ENCODE measurements at regions not wholly inside any gene's neighbourhood (a gene's known extent, or its start where the extent isn't known, plus 50 kb on each side); places are given as distances from the start of the nearest gene placed in this dataset.

DNA sequence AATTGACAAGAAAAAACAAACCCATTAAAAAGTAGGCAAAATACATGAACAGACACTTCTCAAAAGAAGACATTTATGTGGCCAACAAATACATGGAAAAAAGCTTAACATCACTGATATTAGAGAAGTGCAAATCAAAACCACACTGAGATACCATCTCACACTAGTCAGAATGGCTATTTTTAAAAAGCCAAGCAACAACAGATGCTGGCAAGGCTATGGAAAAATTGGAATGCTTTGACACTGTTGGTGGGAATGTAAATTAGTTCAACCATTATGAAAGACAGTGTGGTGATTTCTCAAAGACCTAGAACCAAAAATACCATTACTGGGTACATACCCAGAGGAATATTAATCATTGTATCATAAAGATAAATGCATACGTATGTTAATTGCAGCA, 641.1 kb upstream of the B3GALT2 start:
- H3K4me3 ChIP-seq, result no peak overlapping the region
- H3K27ac ChIP-seq, result no peak overlapping the region
- no peak for TF ChIP-seq CTCF (IDR thresholded peaks at IDR 0.05)
- no peak for DNase-seq (ENCODE audit: low spot score)

DNA sequence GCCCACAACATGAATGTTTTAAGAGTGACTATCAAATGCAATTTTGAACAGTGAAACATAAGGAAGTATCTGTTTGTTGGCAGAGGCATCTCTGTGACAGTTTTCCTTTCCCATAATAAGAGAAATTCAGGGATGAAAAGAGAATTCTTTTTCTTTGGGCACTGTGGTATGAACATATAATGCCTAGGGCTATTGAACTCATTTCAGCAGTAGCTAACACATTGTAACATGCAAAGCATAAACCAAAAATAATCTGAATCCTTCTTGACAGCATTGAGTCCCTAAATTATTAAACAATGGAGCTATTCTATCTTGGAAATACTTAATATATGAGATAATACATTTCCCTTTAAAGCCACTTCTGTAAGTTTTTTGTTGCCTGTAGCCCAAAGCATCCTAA, 633.0 kb upstream of the B3GALT2 start:
- Histone ChIP-seq H3K4me3 (no peak overlapping the region), H3K27ac (no peak overlapping the region)
- TF ChIP-seq CTCF (IDR thresholded peaks at IDR 0.05), result no peak
- DNase-seq (ENCODE audit: low spot score), result no peak

DNA sequence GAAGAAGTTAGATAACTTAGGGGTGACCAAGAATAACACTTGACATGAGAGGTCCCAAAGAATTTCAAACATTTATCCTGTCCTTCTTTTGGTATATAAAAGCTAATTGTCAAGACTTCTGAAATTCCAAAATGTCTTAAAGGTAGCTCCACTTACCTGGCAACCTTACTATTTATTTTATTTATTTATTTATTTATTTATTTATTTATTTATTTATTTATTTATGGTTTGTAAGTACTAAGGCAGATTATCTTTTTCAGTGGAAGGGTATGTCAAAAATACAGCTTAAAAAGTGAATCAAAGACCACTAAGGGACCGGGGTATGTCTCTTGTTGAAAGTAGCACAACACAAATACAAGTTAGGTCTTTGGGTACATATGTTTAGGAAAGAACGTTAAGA, 620.8 kb upstream of the B3GALT2 start:
- no peak for DNase-seq (ENCODE audit: low spot score)
- H3K27ac ChIP-seq, result no peak overlapping the region
- TF ChIP-seq CTCF (IDR thresholded peaks at IDR 0.05), result no peak
- no peak overlapping the region for H3K4me3 ChIP-seq

- Histone ChIP-seq H3K27ac (no peak overlapping the region), H3K4me3 (no peak overlapping the region)
- no peak for DNase-seq (ENCODE audit: low spot score)
- TF ChIP-seq CTCF (IDR thresholded peaks at IDR 0.05), result no peak
These were observed 620.0 kb upstream of the B3GALT2 start for GRCh38 chr1:193806079-193807048.

DNA sequence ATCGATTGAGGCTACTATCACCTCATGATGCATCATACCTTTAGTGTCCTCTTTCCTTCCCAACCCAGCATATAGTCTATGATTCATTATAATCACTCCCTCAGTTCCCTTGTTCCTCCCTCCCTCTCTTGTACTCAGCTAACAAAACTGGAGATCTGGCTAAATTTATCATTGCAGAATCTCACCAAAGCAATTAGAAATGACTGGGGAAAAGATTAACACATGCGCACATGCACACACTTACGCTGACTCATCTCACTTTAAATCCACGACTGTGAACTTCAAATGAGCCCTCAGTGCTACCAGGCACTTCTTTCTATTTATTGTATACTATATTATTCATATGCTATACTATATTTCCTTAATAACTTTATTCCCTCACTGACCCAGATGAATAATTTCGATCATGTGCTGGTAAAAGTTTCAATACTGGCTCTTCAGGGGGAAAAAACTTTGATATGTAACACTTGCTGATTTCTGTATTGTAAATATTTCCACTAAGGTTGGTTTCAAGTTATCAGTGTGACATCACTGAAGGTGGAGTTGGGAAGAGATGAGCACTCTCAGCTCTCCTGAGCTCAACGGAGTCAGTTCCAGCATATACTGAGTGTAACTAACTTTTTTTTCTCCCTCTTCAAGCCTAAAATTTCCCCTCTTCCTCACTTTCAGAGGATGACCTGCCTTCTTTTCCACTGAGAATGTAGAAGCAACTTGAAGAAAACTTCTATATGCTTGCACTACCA, 613.7 kb upstream of the B3GALT2 start:
- H3K4me3 ChIP-seq, result no peak overlapping the region
- no peak for TF ChIP-seq CTCF (IDR thresholded peaks at IDR 0.05)
- DNase-seq (ENCODE audit: low spot score), result no peak
- H3K27ac ChIP-seq, result no peak overlapping the region

DNA sequence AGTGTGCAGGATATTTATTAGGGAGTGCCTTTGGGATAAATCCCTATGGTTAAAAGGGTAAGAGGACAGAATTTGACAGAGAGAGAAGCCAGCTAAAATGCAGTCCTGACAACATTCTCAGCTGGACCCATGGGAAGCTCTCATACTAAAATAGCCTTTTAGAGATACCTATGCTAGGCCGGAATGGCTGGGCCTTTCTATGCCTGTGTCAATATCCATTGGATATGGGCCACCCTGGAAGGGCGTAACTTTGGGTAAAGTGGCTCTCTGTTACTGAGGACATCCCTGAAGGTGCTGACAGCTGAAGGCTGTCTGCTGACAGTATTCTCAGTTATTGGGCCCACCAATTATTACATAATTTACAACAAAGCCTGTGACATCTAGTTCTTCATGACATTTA, 613.0 kb upstream of the B3GALT2 start:
- TF ChIP-seq CTCF (IDR thresholded peaks at IDR 0.05), result no peak
- no peak for DNase-seq (ENCODE audit: low spot score)
- H3K4me3 ChIP-seq, result no peak overlapping the region
- no peak overlapping the region for H3K27ac ChIP-seq
